ENCODE measurements at regions not wholly inside any gene's neighbourhood (a gene's known extent, or its start where the extent isn't known, plus 50 kb on each side); places are given as distances from the start of the nearest gene placed in this dataset.

- Histone ChIP-seq H3K9me3 (replicated peaks in 1 of 2; ENCODE audit: control insufficient read depth in 2 of 2, insufficient read depth in 1 of 2, low read depth in 1 of 2, low read length in 2 of 2) (no peaks in the 10 kb centered on the region), H4K91ac (ENCODE audit: low read depth, low read length, poor library complexity) (no peak overlapping the region), H3K4me1 (ENCODE audit: control insufficient read depth in 2 of 2, insufficient read depth in 1 of 2, low read depth in 1 of 2, low read length in 2 of 2) (peaks cover 3 to 11% of the 10 kb centered on the region in 2 donors), H3K9ac (ENCODE audit: low read depth, low read length, poor library complexity) (no peak overlapping the region), H3K4me2 (ENCODE audit: insufficient read depth, low read length, poor library complexity, severe bottlenecking) (no peak overlapping the region), H2AFZ (ENCODE audit: low read length) (no peak overlapping the region), H3K4me3 (ENCODE audit: low read length in 2 of 2) (no peak overlapping the region), H3K27ac (replicated peaks; ENCODE audit: low read length) (no peak overlapping the region), H4K8ac (ENCODE audit: low read depth, low read length) (no peak overlapping the region), H2BK12ac (ENCODE audit: low read length) (no peak overlapping the region), H3K23ac (ENCODE audit: low read depth, low read length, poor library complexity) (no peak overlapping the region), H2BK120ac (ENCODE audit: low read depth, low read length) (no peak overlapping the region), H2AK5ac (ENCODE audit: low read depth, low read length) (no peak overlapping the region), H3K27me3 (ENCODE audit: control insufficient read depth in 3 of 3, insufficient read depth in 3 of 3, low read depth in 1 of 3, low read length in 3 of 3) (no peaks in the 10 kb centered on the region), H2BK5ac (ENCODE audit: low read length) (no peak overlapping the region), H2BK15ac (ENCODE audit: low read length) (no peak overlapping the region), H3K14ac (ENCODE audit: low read length) (no peak overlapping the region), H3K79me1 (ENCODE audit: low read depth, low read length) (no peaks in the 10 kb centered on the region), H3K18ac (ENCODE audit: low read length) (no peak overlapping the region), H3K36me3 (replicated peaks in 1 of 2; ENCODE audit: control insufficient read depth in 2 of 2, insufficient read depth in 2 of 2, low read length in 2 of 2) (no peaks in the 10 kb centered on the region), H3K4ac (ENCODE audit: low read length) (no peak overlapping the region)
- DNase-seq (ENCODE audit: low spot score) = no peak
- no CpG with 5 or more reads among the region's 2 CpGs for WGBS, 2 donors (ENCODE audit: extremely low coverage in 2 of 2, insufficient read length in 2 of 2, insufficient replicate concordance in 1 of 2)
Measured at GRCh38 chr3:23071296-23071695, 131.8 kb upstream of the UBE2E2 start.

GRCh38 chr3:23071758-23072157, 131.4 kb upstream of the UBE2E2 start:
- no peak overlapping the region for H3K14ac ChIP-seq (ENCODE audit: low read length)
- no peak overlapping the region for H4K8ac ChIP-seq (ENCODE audit: low read depth, low read length)
- H3K79me1 ChIP-seq (ENCODE audit: low read depth, low read length) = no peaks in the 10 kb centered on the region
- no peak overlapping the region for H3K18ac ChIP-seq (ENCODE audit: low read length)
- H2BK120ac ChIP-seq (ENCODE audit: low read depth, low read length) = no peak overlapping the region
- no peak overlapping the region for H3K27ac ChIP-seq (replicated peaks; ENCODE audit: low read length)
- H3K9me3 ChIP-seq (replicated peaks in 1 of 2; ENCODE audit: control insufficient read depth in 2 of 2, insufficient read depth in 1 of 2, low read depth in 1 of 2, low read length in 2 of 2) = no peaks in the 10 kb centered on the region
- no peak for DNase-seq (ENCODE audit: low spot score)
- no peak overlapping the region for H2AFZ ChIP-seq (ENCODE audit: low read length)
- peaks cover 3 to 11% of the 10 kb centered on the region in 2 donors for H3K4me1 ChIP-seq (ENCODE audit: control insufficient read depth in 2 of 2, insufficient read depth in 1 of 2, low read depth in 1 of 2, low read length in 2 of 2)
- H3K36me3 ChIP-seq (replicated peaks in 1 of 2; ENCODE audit: control insufficient read depth in 2 of 2, insufficient read depth in 2 of 2, low read length in 2 of 2) = no peaks in the 10 kb centered on the region
- WGBS, 2 donors (ENCODE audit: extremely low coverage in 2 of 2, insufficient read length in 2 of 2, insufficient replicate concordance in 1 of 2) = no CpG with 5 or more reads among the region's 1 CpG
- no peak overlapping the region for H2BK12ac ChIP-seq (ENCODE audit: low read length)
- no peak overlapping the region for H3K4ac ChIP-seq (ENCODE audit: low read length)
- H3K27me3 ChIP-seq (ENCODE audit: control insufficient read depth in 3 of 3, insufficient read depth in 3 of 3, low read depth in 1 of 3, low read length in 3 of 3) = no peaks in the 10 kb centered on the region
- H4K91ac ChIP-seq (ENCODE audit: low read depth, low read length, poor library complexity) = no peak overlapping the region
- H3K4me3 ChIP-seq (ENCODE audit: low read length in 2 of 2) = no peak overlapping the region
- no peak overlapping the region for H2BK15ac ChIP-seq (ENCODE audit: low read length)
- H3K23ac ChIP-seq (ENCODE audit: low read depth, low read length, poor library complexity) = no peak overlapping the region
- no peak overlapping the region for H3K4me2 ChIP-seq (ENCODE audit: insufficient read depth, low read length, poor library complexity, severe bottlenecking)
- no peak overlapping the region for H2AK5ac ChIP-seq (ENCODE audit: low read depth, low read length)
- no peak overlapping the region for H3K9ac ChIP-seq (ENCODE audit: low read depth, low read length, poor library complexity)
- no peak overlapping the region for H2BK5ac ChIP-seq (ENCODE audit: low read length)

- no peak overlapping the region for H4K8ac ChIP-seq (ENCODE audit: low read depth, low read length)
- H3K9me3 ChIP-seq (replicated peaks in 1 of 2; ENCODE audit: control insufficient read depth in 2 of 2, insufficient read depth in 1 of 2, low read depth in 1 of 2, low read length in 2 of 2) = no peaks in the 10 kb centered on the region
- H3K4me2 ChIP-seq (ENCODE audit: insufficient read depth, low read length, poor library complexity, severe bottlenecking) = no peak overlapping the region
- no peak overlapping the region for H2BK12ac ChIP-seq (ENCODE audit: low read length)
- H3K27me3 ChIP-seq (ENCODE audit: control insufficient read depth in 3 of 3, insufficient read depth in 3 of 3, low read depth in 1 of 3, low read length in 3 of 3) = no peaks in the 10 kb centered on the region
- no peak overlapping the region for H3K18ac ChIP-seq (ENCODE audit: low read length)
- no peak overlapping the region for H3K23ac ChIP-seq (ENCODE audit: low read depth, low read length, poor library complexity)
- H2BK5ac ChIP-seq (ENCODE audit: low read length) = no peak overlapping the region
- no peak for DNase-seq (ENCODE audit: low spot score)
- WGBS, 2 donors (ENCODE audit: extremely low coverage in 2 of 2, insufficient read length in 2 of 2, insufficient replicate concordance in 1 of 2) = no CpG with 5 or more reads among the region's 1 CpG
- peaks cover 3 to 8% of the 10 kb centered on the region in 2 donors for H3K4me1 ChIP-seq (ENCODE audit: control insufficient read depth in 2 of 2, insufficient read depth in 1 of 2, low read depth in 1 of 2, low read length in 2 of 2)
- H2BK120ac ChIP-seq (ENCODE audit: low read depth, low read length) = no peak overlapping the region
- H3K79me1 ChIP-seq (ENCODE audit: low read depth, low read length) = no peaks in the 10 kb centered on the region
- no peak overlapping the region for H2BK15ac ChIP-seq (ENCODE audit: low read length)
- no peak overlapping the region for H3K27ac ChIP-seq (replicated peaks; ENCODE audit: low read length)
- no peaks in the 10 kb centered on the region for H3K36me3 ChIP-seq (replicated peaks in 1 of 2; ENCODE audit: control insufficient read depth in 2 of 2, insufficient read depth in 2 of 2, low read length in 2 of 2)
- no peak overlapping the region for H3K4me3 ChIP-seq (ENCODE audit: low read length in 2 of 2)
- no peak overlapping the region for H3K4ac ChIP-seq (ENCODE audit: low read length)
- no peak overlapping the region for H2AK5ac ChIP-seq (ENCODE audit: low read depth, low read length)
- H2AFZ ChIP-seq (ENCODE audit: low read length) = no peak overlapping the region
- no peak overlapping the region for H3K14ac ChIP-seq (ENCODE audit: low read length)
- H3K9ac ChIP-seq (ENCODE audit: low read depth, low read length, poor library complexity) = no peak overlapping the region
- H4K91ac ChIP-seq (ENCODE audit: low read depth, low read length, poor library complexity) = no peak overlapping the region
Measured at GRCh38 chr3:23072693-23073092, 130.4 kb upstream of the UBE2E2 start.

- H3K27ac ChIP-seq (replicated peaks; ENCODE audit: low read length) = no peak overlapping the region
- no peak overlapping the region for H2AK5ac ChIP-seq (ENCODE audit: low read depth, low read length)
- H4K8ac ChIP-seq (ENCODE audit: low read depth, low read length) = no peak overlapping the region
Measured at GRCh38 chr3:23073724-23074305, 129.3 kb upstream of the UBE2E2 start.

More at GRCh38 chr3:23073724-23074305, 129.3 kb upstream of the UBE2E2 start:
- H3K4me3 ChIP-seq (ENCODE audit: low read length in 2 of 2) = no peak overlapping the region
- H3K79me1 ChIP-seq (ENCODE audit: low read depth, low read length) = no peaks in the 10 kb centered on the region
- H3K9ac ChIP-seq (ENCODE audit: low read depth, low read length, poor library complexity) = no peak overlapping the region
- no peaks in the 10 kb centered on the region for H3K9me3 ChIP-seq (replicated peaks in 1 of 2; ENCODE audit: control insufficient read depth in 2 of 2, insufficient read depth in 1 of 2, low read depth in 1 of 2, low read length in 2 of 2)
- H3K4me1 ChIP-seq (ENCODE audit: control insufficient read depth in 2 of 2, insufficient read depth in 1 of 2, low read depth in 1 of 2, low read length in 2 of 2) = peaks cover 0 to 3% of the 10 kb centered on the region in 2 donors
- no peak overlapping the region for H3K18ac ChIP-seq (ENCODE audit: low read length)
- no peak overlapping the region for H2BK15ac ChIP-seq (ENCODE audit: low read length)
- no peak overlapping the region for H2BK120ac ChIP-seq (ENCODE audit: low read depth, low read length)
- no peak overlapping the region for H4K91ac ChIP-seq (ENCODE audit: low read depth, low read length, poor library complexity)
- WGBS, 2 donors (ENCODE audit: extremely low coverage in 2 of 2, insufficient read length in 2 of 2, insufficient replicate concordance in 1 of 2) = no CpG with 5 or more reads among the region's 5 CpGs
- no peaks in the 10 kb centered on the region for H3K27me3 ChIP-seq (ENCODE audit: control insufficient read depth in 3 of 3, insufficient read depth in 3 of 3, low read depth in 1 of 3, low read length in 3 of 3)
- H2BK12ac ChIP-seq (ENCODE audit: low read length) = no peak overlapping the region
- DNase-seq (ENCODE audit: low spot score) = no peak
- no peak overlapping the region for H2AFZ ChIP-seq (ENCODE audit: low read length)
- H3K36me3 ChIP-seq (replicated peaks in 1 of 2; ENCODE audit: control insufficient read depth in 2 of 2, insufficient read depth in 2 of 2, low read length in 2 of 2) = no peaks in the 10 kb centered on the region
- no peak overlapping the region for H3K4me2 ChIP-seq (ENCODE audit: insufficient read depth, low read length, poor library complexity, severe bottlenecking)
- no peak overlapping the region for H3K23ac ChIP-seq (ENCODE audit: low read depth, low read length, poor library complexity)
- no peak overlapping the region for H2BK5ac ChIP-seq (ENCODE audit: low read length)
- H3K4ac ChIP-seq (ENCODE audit: low read length) = no peak overlapping the region
- no peak overlapping the region for H3K14ac ChIP-seq (ENCODE audit: low read length)
